ENCODE measurements at regions not wholly inside any gene's neighbourhood (a gene's known extent, or its start where the extent isn't known, plus 50 kb on each side); places are given as distances from the start of the nearest gene placed in this dataset.

- no peak overlapping the region for H3K4me3 ChIP-seq (replicated peaks in 1 of 2; ENCODE audit: low read depth in 2 of 2, low read length in 2 of 2)
- DNase-seq (ENCODE audit: low read depth in 2 of 2): peak in 1 of 2 donors; percentile 32
- TF ChIP-seq CTCF (IDR thresholded peaks at IDR 0.05; ENCODE audit: low read depth, low read length): no peak
These were observed 368.3 kb downstream of the SHANK2 start for GRCh38 chr11:70883973-70884623.

- TF ChIP-seq CTCF (IDR thresholded peaks at IDR 0.05; ENCODE audit: low read depth, low read length): no peak
- H3K4me3 ChIP-seq (replicated peaks in 1 of 2; ENCODE audit: low read depth in 2 of 2, low read length in 2 of 2): no peak overlapping the region
- peak in 1 of 2 donors; percentile 15 for DNase-seq (ENCODE audit: low read depth in 2 of 2)
These were observed 366.8 kb downstream of the SHANK2 start for GRCh38 chr11:70885281-70886231.

- H3K4me3 ChIP-seq (replicated peaks in 1 of 2; ENCODE audit: low read depth in 2 of 2, low read length in 2 of 2): no peak overlapping the region
- no peak for TF ChIP-seq CTCF (IDR thresholded peaks at IDR 0.05; ENCODE audit: low read depth, low read length)
- DNase-seq (ENCODE audit: low read depth in 2 of 2): no peak
These were observed 366.1 kb downstream of the SHANK2 start for GRCh38 chr11:70886256-70886655.

GRCh38 chr11:70886676-70887541 lies 365.5 kb downstream of the SHANK2 start:
- no peak overlapping the region for H3K4me3 ChIP-seq (replicated peaks in 1 of 2; ENCODE audit: low read depth in 2 of 2, low read length in 2 of 2)
- no peak for TF ChIP-seq CTCF (IDR thresholded peaks at IDR 0.05; ENCODE audit: low read depth, low read length)
- no peak for DNase-seq (ENCODE audit: low read depth in 2 of 2)

- no peak for TF ChIP-seq CTCF (IDR thresholded peaks at IDR 0.05; ENCODE audit: low read depth, low read length)
- DNase-seq (ENCODE audit: low read depth in 2 of 2): no peak
- H3K4me3 ChIP-seq (replicated peaks in 1 of 2; ENCODE audit: low read depth in 2 of 2, low read length in 2 of 2): no peak overlapping the region
These were observed 364.9 kb downstream of the SHANK2 start for GRCh38 chr11:70887542-70887827.

GRCh38 chr11:70888061-70888460 lies 364.3 kb downstream of the SHANK2 start:
- no peak for DNase-seq (ENCODE audit: low read depth in 2 of 2)
- TF ChIP-seq CTCF (IDR thresholded peaks at IDR 0.05; ENCODE audit: low read depth, low read length): no peak
- H3K4me3 ChIP-seq (replicated peaks in 1 of 2; ENCODE audit: low read depth in 2 of 2, low read length in 2 of 2): no peak overlapping the region

Measured in cardiac fibroblast (primary cell).